GM21723 (cell line): ENCODE measurements at regions not wholly inside any gene's neighbourhood (a gene's known extent, or its start where the extent isn't known, plus 50 kb on each side); places are given as distances from the start of the nearest gene placed in this dataset.
A peak's percentile ranks its signal among the peaks of the same experiment; 100 is the strongest.
"Not testable (repeated sequence)": the region's sequence is repeated elsewhere in the genome, so short reads cannot be mapped to it uniquely, and the experiment has no call there.

ENCODE experiments used
- ATAC-seq: cut with Tn5 transposase; IDR thresholded peaks from one replicate; pipeline ENCODE4 v1.9.1; 2021; ENCODE audit warnings: mild to moderate bottlenecking, moderate library complexity; ENCODE audit not compliant: unreplicated experiment

GRCh38 chr3:15851735-15852134 lies 54.0 kb upstream of the ANKRD28 start:
- ATAC-seq = no peak

- peak; percentile 66 for ATAC-seq
Observed at GRCh38 chr3:15858547-15859506, 61.0 kb upstream of the ANKRD28 start.

GRCh38 chr3:15859507-15860013 lies 61.8 kb upstream of the ANKRD28 start:
- peak; percentile 85 for ATAC-seq

- ATAC-seq = peak; percentile 50
Observed at GRCh38 chr3:15860014-15860934, 62.5 kb upstream of the ANKRD28 start.

- no peak for ATAC-seq
Observed at GRCh38 chr3:15861163-15861562, 63.4 kb upstream of the ANKRD28 start.

- no peak for ATAC-seq
Observed at GRCh38 chr3:15872807-15873206, 75.0 kb upstream of the ANKRD28 start.

- no peak for ATAC-seq
Observed at GRCh38 chr3:15873415-15873814, 75.6 kb upstream of the ANKRD28 start.

GRCh38 chr3:15875016-15875689 lies 77.4 kb upstream of the ANKRD28 start:
- no peak for ATAC-seq

GRCh38 chr3:15876669-15877068 lies 78.9 kb upstream of the ANKRD28 start:
- ATAC-seq = no peak

GRCh38 chr3:15877813-15878212 lies 80.0 kb upstream of the ANKRD28 start:
- no peak for ATAC-seq

- ATAC-seq = not testable (repeated sequence)
Observed at GRCh38 chr3:15879787-15880186, 82.0 kb upstream of the ANKRD28 start.

GRCh38 chr3:15882577-15882976 lies 84.8 kb upstream of the ANKRD28 start:
- ATAC-seq = no peak

GRCh38 chr3:15884132-15884531 lies 86.4 kb upstream of the ANKRD28 start:
- no peak for ATAC-seq

GRCh38 chr3:15886521-15886920 lies 88.7 kb upstream of the ANKRD28 start:
- no peak for ATAC-seq

GRCh38 chr3:15887261-15887660 lies 89.5 kb upstream of the ANKRD28 start:
- ATAC-seq = no peak

GRCh38 chr3:15889936-15890335 lies 92.2 kb upstream of the ANKRD28 start:
- ATAC-seq = no peak

- ATAC-seq = no peak
Observed at GRCh38 chr3:15892311-15893227, 94.8 kb upstream of the ANKRD28 start.

GRCh38 chr3:15894382-15894781 lies 96.6 kb upstream of the ANKRD28 start:
- no peak for ATAC-seq

- no peak for ATAC-seq
Observed at GRCh38 chr3:15896500-15896899, 98.7 kb upstream of the ANKRD28 start.

- ATAC-seq = no peak
Observed at GRCh38 chr3:15899388-15899787, 101.6 kb upstream of the ANKRD28 start.
